ENCODE measurements at regions not wholly inside any gene's neighbourhood (a gene's known extent, or its start where the extent isn't known, plus 50 kb on each side); places are given as distances from the start of the nearest gene placed in this dataset.

DNA sequence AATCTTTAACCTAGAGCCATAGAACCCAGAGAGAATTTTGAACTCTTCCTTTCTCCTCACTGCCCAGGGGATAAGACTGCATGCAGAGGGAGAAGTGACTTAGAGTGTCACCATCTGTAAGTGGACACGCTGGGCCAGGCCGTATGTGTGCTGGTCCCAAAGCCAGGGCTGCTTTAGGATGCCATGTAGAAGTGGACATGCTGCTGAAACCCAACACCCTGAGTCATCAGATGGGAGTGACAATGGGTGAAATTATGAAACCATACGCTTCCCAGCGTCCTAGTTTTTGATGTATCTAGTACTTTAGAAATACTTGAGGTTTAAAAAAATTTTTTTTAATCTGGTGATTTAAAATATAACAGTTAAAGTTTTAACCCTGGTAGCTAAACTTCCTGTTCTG lies 191.1 kb downstream of the FNDC1 start:
- Mint-ChIP-seq H3K4me1 (ENCODE audit: low read depth) (no peaks in the 10 kb centered on the region), H3K36me3 (no peaks in the 10 kb centered on the region), H3K4me3 (no peak overlapping the region), H3K9me3 (no peaks in the 10 kb centered on the region), H3K27ac (no peak overlapping the region), H3K27me3 (peaks cover 12% of the 10 kb centered on the region)
- intact Hi-C loops (cut with micrococcal nuclease) = no loop called here
- ChIA-PET CTCF (no interaction called here), POLR2A (no interaction called here)
- no peak for DNase-seq

DNA sequence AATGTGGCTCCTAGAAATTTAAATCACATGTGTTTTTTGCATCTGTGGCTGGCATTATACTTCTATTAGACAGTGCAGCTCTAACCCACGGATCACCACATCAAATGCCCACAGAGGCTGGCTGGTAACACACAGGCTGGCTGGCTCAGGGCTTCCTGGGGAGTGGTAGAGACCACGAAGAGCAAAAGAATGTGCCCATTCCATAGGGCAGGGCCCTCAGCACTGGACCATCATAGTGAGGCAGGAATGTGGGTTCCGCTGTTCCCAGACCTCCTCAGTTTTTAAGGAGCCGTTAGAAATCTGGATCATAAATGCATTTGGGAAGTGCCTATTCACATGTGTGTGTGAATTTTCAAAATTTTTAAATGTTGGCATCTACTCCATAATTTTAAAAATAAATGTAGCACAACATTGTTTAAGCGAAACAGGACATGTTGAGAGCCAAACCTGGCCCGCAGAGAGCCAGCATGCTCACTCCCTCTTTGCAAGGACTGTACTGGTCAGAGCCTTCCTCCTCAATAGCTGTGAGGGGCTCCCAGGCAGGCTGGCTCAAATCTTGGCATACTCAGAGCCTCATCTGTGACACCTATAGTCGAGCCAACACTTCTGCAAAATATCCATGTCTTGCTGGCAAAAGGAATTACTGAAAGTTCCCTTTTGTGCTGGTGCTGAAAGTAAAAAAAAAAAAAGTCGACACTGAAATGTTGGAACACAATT lies 190.5 kb downstream of the FNDC1 start:
- Mint-ChIP-seq H3K4me1 (ENCODE audit: low read depth) (no peaks in the 10 kb centered on the region), H3K27me3 (peaks cover 12% of the 10 kb centered on the region), H3K4me3 (no peak overlapping the region), H3K27ac (no peak overlapping the region), H3K36me3 (no peaks in the 10 kb centered on the region), H3K9me3 (no peaks in the 10 kb centered on the region)
- ChIA-PET CTCF (interaction anchor here (1.9 kb wide), 1 partner anchor 107 kb away, joined by 6 read pairs; no protein-coding TSS in a partner anchor), POLR2A (no interaction called here)
- DNase-seq = no peak
- intact Hi-C loops (cut with micrococcal nuclease) = no loop called here

DNA sequence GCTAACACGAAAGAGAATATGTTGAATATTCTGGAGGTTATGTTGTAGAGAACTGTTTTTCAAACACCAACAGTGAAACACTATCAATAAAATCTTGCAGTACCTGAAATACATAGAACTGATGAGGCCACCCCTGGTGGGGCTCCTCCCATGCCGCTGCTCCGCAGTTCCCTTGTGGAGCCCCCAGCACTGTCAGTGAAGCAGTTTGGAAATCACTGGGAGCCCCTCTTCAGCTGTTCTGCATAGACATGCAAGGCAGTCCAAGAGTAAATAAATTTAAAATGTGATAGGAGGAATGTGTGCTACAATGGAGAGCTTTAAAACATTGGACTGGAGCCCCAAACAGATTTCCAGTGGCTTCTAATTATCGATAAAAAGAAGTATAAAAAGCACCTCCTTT lies 189.4 kb downstream of the FNDC1 start:
- H3K27me3 Mint-ChIP-seq = peaks cover 5% of the 10 kb centered on the region
- no peaks in the 10 kb centered on the region for H3K4me1 Mint-ChIP-seq (ENCODE audit: low read depth)
- no peaks in the 10 kb centered on the region for H3K9me3 Mint-ChIP-seq
- H3K27ac Mint-ChIP-seq = no peak overlapping the region
- H3K36me3 Mint-ChIP-seq = no peaks in the 10 kb centered on the region
- ChIA-PET POLR2A (no interaction called here), CTCF (interaction anchor here (1.9 kb wide), 1 partner anchor 106 kb away, joined by 6 read pairs; no protein-coding TSS in a partner anchor)
- no peak overlapping the region for H3K4me3 Mint-ChIP-seq
- intact Hi-C loops (cut with micrococcal nuclease) = no loop called here
- no peak for DNase-seq

GRCh38 chr6:159357211-159357915 lies 188.2 kb downstream of the FNDC1 start:
- DNase-seq = no peak
- H3K4me1 Mint-ChIP-seq (ENCODE audit: low read depth) = no peaks in the 10 kb centered on the region

DNA sequence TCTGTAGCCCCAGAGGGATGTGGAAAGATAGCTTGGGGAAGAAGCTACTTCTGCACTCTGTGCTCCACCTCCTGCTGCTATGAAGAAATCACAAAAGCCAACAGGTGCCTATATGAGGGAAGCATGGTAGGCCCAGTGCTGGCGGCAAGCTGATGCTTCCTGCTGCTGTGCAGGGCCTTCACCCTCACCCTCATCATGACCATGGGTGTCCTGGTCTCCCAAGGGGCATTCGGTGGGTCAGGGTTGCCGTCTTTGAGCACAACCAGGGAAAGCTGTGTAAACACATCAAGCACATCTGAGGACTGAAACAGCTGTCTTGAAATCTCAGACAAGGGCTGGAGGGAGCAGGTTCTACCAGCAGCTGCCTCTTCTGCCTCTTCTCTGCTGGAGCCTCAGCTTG lies 184.0 kb downstream of the FNDC1 start:
- Mint-ChIP-seq H3K36me3 (no peaks in the 10 kb centered on the region), H3K27ac (no peak overlapping the region), H3K9me3 (no peaks in the 10 kb centered on the region), H3K27me3 (peaks cover 3% of the 10 kb centered on the region), H3K4me3 (no peak overlapping the region), H3K4me1 (ENCODE audit: low read depth) (no peaks in the 10 kb centered on the region)
- ChIA-PET POLR2A (no interaction called here), CTCF (interaction anchor here (1.7 kb wide), 1 partner anchor 25 kb away, joined by 3 read pairs; no protein-coding TSS in a partner anchor)
- intact Hi-C loops (cut with micrococcal nuclease) = no loop called here
- DNase-seq = no peak

More at GRCh38 chr6:159357211-159357915, 188.2 kb downstream of the FNDC1 start:
- H3K27me3 Mint-ChIP-seq = peaks cover 3% of the 10 kb centered on the region
- ChIA-PET POLR2A (no interaction called here), CTCF (no interaction called here)
- H3K9me3 Mint-ChIP-seq = no peaks in the 10 kb centered on the region
- H3K27ac Mint-ChIP-seq = no peak overlapping the region
- intact Hi-C loops (cut with micrococcal nuclease) = no loop called here
- no peak overlapping the region for H3K4me3 Mint-ChIP-seq
- H3K36me3 Mint-ChIP-seq = no peaks in the 10 kb centered on the region

DNA sequence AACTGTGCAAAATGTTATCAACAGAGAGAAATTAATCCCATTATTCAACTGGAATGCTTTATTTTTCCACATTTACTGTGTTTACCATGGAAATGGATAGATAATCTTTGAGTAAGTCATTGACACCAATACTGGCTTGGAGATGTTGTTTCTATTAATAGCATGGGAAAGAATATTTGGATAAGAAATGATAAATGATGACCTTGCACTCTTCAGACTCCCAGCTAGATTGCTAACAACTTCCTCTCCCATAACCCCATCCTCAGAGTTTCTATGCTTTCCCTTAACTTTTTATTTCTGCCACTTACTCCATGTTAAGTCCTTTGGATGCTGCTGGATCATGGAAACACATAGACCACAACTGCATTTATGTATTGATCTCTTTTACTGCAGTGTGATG lies 182.5 kb downstream of the FNDC1 start:
- DNase-seq = no peak
- no peaks in the 10 kb centered on the region for H3K36me3 Mint-ChIP-seq
- H3K27ac Mint-ChIP-seq = no peak overlapping the region
- H3K27me3 Mint-ChIP-seq = peaks cover 2% of the 10 kb centered on the region
- intact Hi-C loops (cut with micrococcal nuclease) = no loop called here
- ChIA-PET POLR2A (no interaction called here), CTCF (no interaction called here)
- no peaks in the 10 kb centered on the region for H3K9me3 Mint-ChIP-seq
- H3K4me1 Mint-ChIP-seq (ENCODE audit: low read depth) = no peaks in the 10 kb centered on the region
- H3K4me3 Mint-ChIP-seq = no peak overlapping the region

GRCh38 chr6:159349915-159350314 lies 180.7 kb downstream of the FNDC1 start:
- ChIA-PET CTCF (no interaction called here), POLR2A (no interaction called here)
- no peak overlapping the region for H3K27ac Mint-ChIP-seq

DNA sequence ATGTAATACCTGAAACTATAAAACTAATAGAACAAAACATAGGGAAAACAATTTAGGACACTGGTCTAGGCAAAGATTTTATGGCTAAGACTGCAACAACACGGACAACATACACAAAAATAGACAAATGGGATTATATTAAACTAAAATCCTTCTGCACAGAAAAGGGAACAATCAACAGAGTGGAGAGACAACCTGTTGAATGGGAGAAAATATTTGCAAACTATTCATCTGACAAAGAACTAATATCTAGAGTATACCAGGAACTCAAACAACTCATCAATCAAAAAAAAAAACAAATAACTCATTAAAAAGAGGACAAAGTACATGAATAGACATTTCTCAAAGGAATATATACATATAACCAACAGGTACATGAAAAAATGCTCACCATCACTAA lies 174.5 kb downstream of the FNDC1 start:
- intact Hi-C loops (cut with micrococcal nuclease) = no loop called here
- H3K4me3 Mint-ChIP-seq = no peak overlapping the region
- peaks cover 6% of the 10 kb centered on the region for H3K9me3 Mint-ChIP-seq
- no peaks in the 10 kb centered on the region for H3K4me1 Mint-ChIP-seq (ENCODE audit: low read depth)
- ChIA-PET CTCF (no interaction called here), POLR2A (no interaction called here)
- no peaks in the 10 kb centered on the region for H3K36me3 Mint-ChIP-seq
- H3K27me3 Mint-ChIP-seq = peaks cover 7% of the 10 kb centered on the region
- no peak for DNase-seq
- no peak overlapping the region for H3K27ac Mint-ChIP-seq

More at GRCh38 chr6:159349915-159350314, 180.7 kb downstream of the FNDC1 start:
- intact Hi-C loops (cut with micrococcal nuclease) = no loop called here
- H3K4me3 Mint-ChIP-seq = no peak overlapping the region
- no peaks in the 10 kb centered on the region for H3K9me3 Mint-ChIP-seq
- H3K4me1 Mint-ChIP-seq (ENCODE audit: low read depth) = no peaks in the 10 kb centered on the region
- DNase-seq = no peak
- no peaks in the 10 kb centered on the region for H3K36me3 Mint-ChIP-seq
- no peaks in the 10 kb centered on the region for H3K27me3 Mint-ChIP-seq

DNA sequence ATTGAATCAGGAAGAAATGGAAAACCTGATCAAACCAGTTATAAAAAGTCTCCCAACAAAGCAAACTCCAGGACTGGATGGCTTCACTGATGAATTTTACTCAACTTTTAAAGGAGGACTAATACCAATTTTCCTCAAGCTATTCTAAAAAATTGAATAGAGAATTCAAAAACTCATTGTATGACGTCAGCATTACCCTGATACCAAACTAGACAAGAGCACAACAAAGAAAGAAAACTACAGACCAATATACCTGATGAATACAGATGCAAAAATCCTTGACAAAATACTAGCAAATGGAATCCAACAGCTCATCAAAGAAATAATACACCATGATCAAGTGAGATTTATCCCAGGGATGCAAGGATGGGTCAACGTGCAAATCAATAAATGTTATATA lies 172.9 kb downstream of the FNDC1 start:
- Mint-ChIP-seq H3K27ac (no peak overlapping the region), H3K27me3 (peaks cover 7% of the 10 kb centered on the region), H3K9me3 (peaks cover 11% of the 10 kb centered on the region), H3K4me1 (ENCODE audit: low read depth) (no peaks in the 10 kb centered on the region), H3K4me3 (no peak overlapping the region), H3K36me3 (no peaks in the 10 kb centered on the region)
- DNase-seq = no peak
- CTCF ChIA-PET = no interaction called here
- intact Hi-C loops (cut with micrococcal nuclease) = no loop called here
- POLR2A ChIA-PET = no interaction called here

DNA sequence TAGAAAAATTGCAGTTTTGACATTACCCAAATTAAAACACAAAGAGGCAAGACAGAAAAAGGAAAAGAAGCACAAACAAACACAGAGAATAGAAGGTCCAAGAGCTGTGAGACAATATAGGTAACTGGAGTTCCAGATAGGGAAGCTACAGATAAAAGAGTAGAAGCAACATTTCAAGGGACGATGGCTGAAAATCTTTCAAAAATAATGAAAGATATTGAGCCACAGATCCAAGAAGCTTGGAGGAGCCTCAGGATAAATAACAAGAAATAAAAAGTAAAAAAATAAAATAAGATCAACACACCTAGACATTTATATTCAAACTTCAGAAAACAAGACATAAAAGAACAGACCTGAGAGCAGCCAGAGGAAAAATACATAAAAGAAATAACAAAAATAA lies 164.9 kb downstream of the FNDC1 start:
- no peak overlapping the region for H3K27ac Mint-ChIP-seq
- H3K4me3 Mint-ChIP-seq = no peak overlapping the region
- ChIA-PET POLR2A (no interaction called here), CTCF (no interaction called here)
- H3K27me3 Mint-ChIP-seq = peaks cover 10% of the 10 kb centered on the region
- H3K36me3 Mint-ChIP-seq = no peaks in the 10 kb centered on the region
- intact Hi-C loops (cut with micrococcal nuclease) = no loop called here
- H3K4me1 Mint-ChIP-seq (ENCODE audit: low read depth) = no peaks in the 10 kb centered on the region
- no peak for DNase-seq
- H3K9me3 Mint-ChIP-seq = peaks cover 19% of the 10 kb centered on the region

- H3K27me3 Mint-ChIP-seq = peaks cover 15% of the 10 kb centered on the region
- DNase-seq = no peak
- CTCF ChIA-PET = no interaction called here
- H3K27ac Mint-ChIP-seq = no peak overlapping the region
- peaks cover 11% of the 10 kb centered on the region for H3K9me3 Mint-ChIP-seq
- no peaks in the 10 kb centered on the region for H3K36me3 Mint-ChIP-seq
- POLR2A ChIA-PET = no interaction called here
- no peaks in the 10 kb centered on the region for H3K4me1 Mint-ChIP-seq (ENCODE audit: low read depth)
- intact Hi-C loops (cut with micrococcal nuclease) = no loop called here
- no peak overlapping the region for H3K4me3 Mint-ChIP-seq
Measured at GRCh38 chr6:159331451-159331850, 162.3 kb downstream of the FNDC1 start.

GRCh38 chr6:159329081-159329480 lies 159.9 kb downstream of the FNDC1 start:
- CTCF ChIA-PET = interaction anchor here (1.6 kb wide), 1 partner anchor 24 kb away, joined by 3 read pairs; no protein-coding TSS in a partner anchor
- Mint-ChIP-seq H3K27ac (no peak overlapping the region), H3K9me3 (peaks cover 9% of the 10 kb centered on the region), H3K4me1 (ENCODE audit: low read depth) (no peaks in the 10 kb centered on the region), H3K27me3 (peaks cover 12% of the 10 kb centered on the region), H3K36me3 (no peaks in the 10 kb centered on the region), H3K4me3 (no peak overlapping the region)
- no peak for DNase-seq
- intact Hi-C loops (cut with micrococcal nuclease) = no loop called here
- POLR2A ChIA-PET = no interaction called here

DNA sequence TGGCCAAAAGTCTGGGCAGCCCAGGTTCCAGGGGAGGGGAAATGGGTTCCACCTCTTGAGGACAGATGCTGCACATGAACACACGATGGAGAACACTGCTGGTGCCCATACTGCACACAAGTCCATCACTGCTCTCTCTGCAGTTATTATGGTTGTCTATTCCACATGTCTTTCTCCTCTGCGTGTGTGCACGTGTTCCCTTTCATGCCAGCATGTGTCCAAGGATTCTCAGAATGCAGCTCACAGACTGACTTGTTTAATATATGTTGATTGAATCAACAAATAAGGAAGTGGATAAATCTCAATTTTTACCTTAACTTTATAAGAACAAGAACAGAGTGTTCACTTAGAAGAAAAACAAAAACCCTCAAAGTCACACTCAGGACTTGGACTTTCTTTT lies 158.9 kb downstream of the FNDC1 start:
- Mint-ChIP-seq H3K27me3 (peaks cover 12% of the 10 kb centered on the region), H3K27ac (no peak overlapping the region), H3K4me1 (ENCODE audit: low read depth) (no peaks in the 10 kb centered on the region), H3K9me3 (peaks cover under 1% of the 10 kb centered on the region), H3K4me3 (no peak overlapping the region), H3K36me3 (no peaks in the 10 kb centered on the region)
- POLR2A ChIA-PET = no interaction called here
- DNase-seq = no peak
- intact Hi-C loops (cut with micrococcal nuclease) = no loop called here
- CTCF ChIA-PET = interaction anchor here (1.6 kb wide), 1 partner anchor 25 kb away, joined by 3 read pairs; no protein-coding TSS in a partner anchor
